Activated T-cell treated with anti-CD3 and anti-CD28 coated beads for 4 hours (primary cell): ENCODE measurements at regions not wholly inside any gene's neighbourhood (a gene's known extent, or its start where the extent isn't known, plus 50 kb on each side); places are given as distances from the start of the nearest gene placed in this dataset.
"Not testable (repeated sequence)": the region's sequence is repeated elsewhere in the genome, so short reads cannot be mapped to it uniquely, and the experiment has no call there.

Experiments
- DNase-seq: peaks from one replicate; pipeline ENCODE4 v3.0.0-alpha.2; 2020

- DNase-seq: no peak
Observed at GRCh38 chr12:34305176-34305575, 282.9 kb downstream of the ALG10 start.

GRCh38 chr12:34306133-34306830, 284.0 kb downstream of the ALG10 start:
- DNase-seq: no peak

- not testable (repeated sequence) for DNase-seq
Observed at GRCh38 chr12:34309806-34310804, 287.8 kb downstream of the ALG10 start.

GRCh38 chr12:34311337-34311736, 289.0 kb downstream of the ALG10 start:
- no peak for DNase-seq

- no peak for DNase-seq
Observed at GRCh38 chr12:34327671-34328070, 305.4 kb downstream of the ALG10 start.

GRCh38 chr12:34333337-34333736, 311.0 kb downstream of the ALG10 start:
- no peak for DNase-seq

- DNase-seq: no peak
Observed at GRCh38 chr12:34334538-34334937, 312.2 kb downstream of the ALG10 start.

GRCh38 chr12:34334953-34335743, 312.9 kb downstream of the ALG10 start:
- no peak for DNase-seq

- DNase-seq: no peak
Observed at GRCh38 chr12:34335819-34336262, 313.5 kb downstream of the ALG10 start.

- DNase-seq: no peak
Observed at GRCh38 chr12:34336619-34337465, 314.5 kb downstream of the ALG10 start.

- DNase-seq: no peak
Observed at GRCh38 chr12:34338751-34339150, 316.5 kb downstream of the ALG10 start.

GRCh38 chr12:34339922-34340321, 317.6 kb downstream of the ALG10 start:
- no peak for DNase-seq

GRCh38 chr12:34340534-34341361, 318.5 kb downstream of the ALG10 start:
- no peak for DNase-seq

- no peak for DNase-seq
Observed at GRCh38 chr12:34341362-34341733, 319.1 kb downstream of the ALG10 start.

- no peak for DNase-seq
Observed at GRCh38 chr12:34342048-34342447, 319.8 kb downstream of the ALG10 start.

GRCh38 chr12:34343345-34343744, 321.0 kb downstream of the ALG10 start:
- DNase-seq: no peak

- DNase-seq: no peak
Observed at GRCh38 chr12:34343766-34344165, 321.5 kb downstream of the ALG10 start.

GRCh38 chr12:34344851-34345522, 322.7 kb downstream of the ALG10 start:
- no peak for DNase-seq

- no peak for DNase-seq
Observed at GRCh38 chr12:34345801-34346200, 323.5 kb downstream of the ALG10 start.

GRCh38 chr12:34346372-34347034, 324.2 kb downstream of the ALG10 start:
- DNase-seq: no peak
